GM23338 (cell line): ENCODE measurements at regions not wholly inside any gene's neighbourhood (a gene's known extent, or its start where the extent isn't known, plus 50 kb on each side); places are given as distances from the start of the nearest gene placed in this dataset.

Experiments used
- ATAC-seq: fragments of 200-7000 bp; cut with Tn5 transposase; 3 replicates; pipeline ENCODE4 v1.9.1; 2020
- DNase-seq: peaks from one replicate; pipeline ENCODE4 v3.0.0-alpha.2; 2015; ENCODE audit warnings: low spot score
- H2AFZ ChIP-seq: fragments of 200-600 bp; sonication (generic); 2 replicates; pipeline ENCODE4 v1.8.0; 2016; ENCODE audit warnings: antibody characterized with exemption, mild to moderate bottlenecking, moderate library complexity
- H3F3A ChIP-seq: fragments of 200-600 bp; sonication (generic); replicated peaks from 2 replicates; pipeline ENCODE4 v1.8.0; 2017; ENCODE audit warnings: antibody characterized with exemption, mixed run types, low read depth
- H3K27ac ChIP-seq: fragments of 200-600 bp; sonication (generic); 2 replicates; pipeline ENCODE4 v1.6.1; 2016; ENCODE audit warnings: low read depth
- H3K27me3 ChIP-seq: fragments of 200-600 bp; sonication (generic); 2 replicates; pipeline ENCODE4 v1.8.0; 2016; ENCODE audit warnings: mild to moderate bottlenecking, mixed run types, moderate library complexity; ENCODE audit not compliant: insufficient read depth
- H3K36me3 ChIP-seq: fragments of 200-600 bp; sonication (generic); 2 replicates; pipeline ENCODE4 v1.8.0; 2016; ENCODE audit warnings: mild to moderate bottlenecking; ENCODE audit not compliant: insufficient read depth
- H3K4me1 ChIP-seq: fragments of 200-600 bp; sonication (generic); 2 replicates; pipeline ENCODE4 v1.8.0; 2016; ENCODE audit warnings: mild to moderate bottlenecking, moderate library complexity; ENCODE audit not compliant: insufficient read depth
- H3K4me2 ChIP-seq: fragments of 200-600 bp; sonication (generic); 2 replicates; pipeline ENCODE4 v1.7.1; 2017; ENCODE audit warnings: mixed run types
- H3K4me3 ChIP-seq: fragments of 200-600 bp; sonication (generic); 2 replicates; pipeline ENCODE4 v1.6.1; 2016; ENCODE audit warnings: mixed run types
- H3K79me2 ChIP-seq: fragments of 200-600 bp; sonication (generic); replicated peaks from 2 replicates; pipeline ENCODE4 v1.8.0; 2017; ENCODE audit warnings: mild to moderate bottlenecking; ENCODE audit not compliant: insufficient read depth
- H3K9me2 ChIP-seq: fragments of 200-600 bp; sonication (generic); 2 replicates; pipeline ENCODE4 v1.8.0; 2017; ENCODE audit not compliant: insufficient read depth
- H4K20me1 ChIP-seq: fragments of 200-600 bp; sonication (generic); replicated peaks from 2 replicates; pipeline ENCODE4 v1.8.0; 2017; ENCODE audit warnings: mild to moderate bottlenecking; ENCODE audit not compliant: insufficient read depth
- H3K27ac Mint-ChIP-seq: 2 replicates; pipeline ENCODE4 v1.8.0; 2020; ENCODE audit warnings: inconsistent platforms, mild to moderate bottlenecking, moderate library complexity, mixed read lengths
- H3K27me3 Mint-ChIP-seq: 3 replicates; pipeline ENCODE4 v1.8.0; 2022; ENCODE audit warnings: low read depth, mild to moderate bottlenecking, moderate library complexity, mixed read lengths, inconsistent platforms; ENCODE audit not compliant: insufficient read depth, poor library complexity
- H3K36me3 Mint-ChIP-seq: 3 replicates; pipeline ENCODE4 v1.8.0; 2021; ENCODE audit warnings: low read depth, mild to moderate bottlenecking, inconsistent platforms, moderate library complexity, mixed read lengths
- H3K4me1 Mint-ChIP-seq: 3 replicates; pipeline ENCODE4 v1.8.0; 2020; ENCODE audit warnings: mild to moderate bottlenecking, inconsistent platforms, mixed read lengths
- H3K4me3 Mint-ChIP-seq: 3 replicates; pipeline ENCODE4 v1.8.0; 2021; ENCODE audit warnings: moderate library complexity, mild to moderate bottlenecking, inconsistent platforms, mixed read lengths
- H3K9me3 Mint-ChIP-seq: 3 replicates; pipeline ENCODE4 v1.8.0; 2020; ENCODE audit warnings: moderate library complexity, mild to moderate bottlenecking, inconsistent platforms, mixed read lengths
- CREB1 ChIP-seq: fragments of 250-450 bp; sonication (Bioruptor Pico); IDR thresholded peaks from 2 replicates; pipeline ENCODE4 v1.5.0; 2020; ENCODE audit warnings: low read depth, mild to moderate bottlenecking, moderate library complexity
- CTCF ChIP-seq, 2 experiments: fragments of 200-600 bp in 1 of 2; sonication (generic) in 1 of 2; conservative IDR thresholded peaks; 2 replicates each; pipeline versions ENCODE4 v1.5.1 to v1.6.1; 2016 to 2017; ENCODE audit warnings: antibody characterized with exemption in 2 of 2, low read depth in 2 of 2, mild to moderate bottlenecking in 2 of 2, moderate library complexity in 1 of 2
- EZH2 ChIP-seq: fragments of 200-600 bp; sonication (generic); IDR thresholded peaks from one replicate; pipeline ENCODE4 v1.8.0; 2017; ENCODE audit warnings: antibody characterized with exemption, mild to moderate bottlenecking, low read depth; ENCODE audit not compliant: unreplicated experiment
- EZH2phosphoT487 ChIP-seq: fragments of 200-600 bp; sonication (generic); IDR thresholded peaks from one replicate; pipeline ENCODE4 v1.8.1; 2018; ENCODE audit warnings: antibody characterized with exemption; ENCODE audit not compliant: unreplicated experiment
- JUNB ChIP-seq: IDR thresholded peaks from one replicate; pipeline ENCODE4 v1.6.1; 2016; ENCODE audit warnings: antibody characterized with exemption; ENCODE audit not compliant: unreplicated experiment
- NANOG ChIP-seq: IDR thresholded peaks from 2 replicates; pipeline ENCODE4 v1.6.1; 2016; ENCODE audit warnings: antibody characterized with exemption, borderline replicate concordance
- POLR2AphosphoS5 ChIP-seq: IDR thresholded peaks from 2 replicates; pipeline ENCODE4 v1.6.1; 2016; ENCODE audit warnings: antibody characterized with exemption, low read depth
- STAT1 ChIP-seq: IDR thresholded peaks from one replicate; pipeline ENCODE4 v1.6.1; 2016; ENCODE audit warnings: antibody characterized with exemption; ENCODE audit not compliant: unreplicated experiment
- ZNF114 ChIP-seq: fragments of 250-450 bp; sonication (Bioruptor Pico); IDR thresholded peaks from 2 replicates; pipeline ENCODE4 v1.5.0; 2020; ENCODE audit warnings: mild to moderate bottlenecking, moderate library complexity
- ZNF331 ChIP-seq: fragments of 250-450 bp; sonication (Bioruptor Pico); IDR thresholded peaks from 2 replicates; pipeline ENCODE4 v1.5.0; 2020; ENCODE audit warnings: low read depth, mild to moderate bottlenecking, moderate library complexity
- TF ChIP-seq, protein P1 (sequence below): IDR thresholded peaks from one replicate; pipeline ENCODE4 v1.6.1; 2018; ENCODE audit warnings: antibody characterized with exemption; ENCODE audit not compliant: unreplicated experiment
- TF ChIP-seq, protein P2 (sequence below): IDR thresholded peaks from 2 replicates; pipeline ENCODE4 v1.6.1; 2016; ENCODE audit warnings: antibody characterized with exemption
- TF ChIP-seq, protein P3 (sequence below): fragments of 250-450 bp; sonication (Bioruptor Pico); IDR thresholded peaks from 2 replicates; pipeline ENCODE4 v1.5.0; 2020; ENCODE audit warnings: mild to moderate bottlenecking, moderate library complexity

GRCh38 chr10:36187380-36188079 lies 545.4 kb upstream of the FZD8 start:
- Histone ChIP-seq H4K20me1 (no peaks in the 10 kb centered on the region), H3K27me3 (peaks cover 32% of the 10 kb centered on the region), H3K27ac (no peak overlapping the region), H3K4me2 (peak overlapping the region; percentile 42), H3K9me2 (no peaks in the 10 kb centered on the region), H3K79me2 (no peaks in the 10 kb centered on the region), H3K36me3 (peaks cover 2% of the 10 kb centered on the region; the same call in 1 of the 2 replicates), H3K4me3 (peak overlapping the region; percentile 21; the same call in 1 of the 2 replicates), H3F3A (peaks cover 8% of the 10 kb centered on the region), H3K4me1 (peaks cover 34% of the 10 kb centered on the region), H2AFZ (no peak overlapping the region)
- H3K9me3 Mint-ChIP-seq: peaks cover 25% of the 10 kb centered on the region
- H3K4me1 Mint-ChIP-seq: peaks cover 42% of the 10 kb centered on the region
- H3K36me3 Mint-ChIP-seq: peaks cover 24% of the 10 kb centered on the region
- peak overlapping the region; percentile 8; the same call in 2 of the 3 replicates for H3K4me3 Mint-ChIP-seq
- H3K27ac Mint-ChIP-seq: no peak overlapping the region
- ATAC-seq: peak; percentile 37
- peaks cover 7% of the 10 kb centered on the region for H3K27me3 Mint-ChIP-seq
- no peak for TF ChIP-seq POLR2AphosphoS5
- TF ChIP-seq CTCF (conservative IDR thresholded peaks at IDR 0.05; ENCODE audit: low read depth in 2 of 2): no peak
- no peak for TF ChIP-seq EZH2phosphoT487
- TF ChIP-seq, protein P1, sequence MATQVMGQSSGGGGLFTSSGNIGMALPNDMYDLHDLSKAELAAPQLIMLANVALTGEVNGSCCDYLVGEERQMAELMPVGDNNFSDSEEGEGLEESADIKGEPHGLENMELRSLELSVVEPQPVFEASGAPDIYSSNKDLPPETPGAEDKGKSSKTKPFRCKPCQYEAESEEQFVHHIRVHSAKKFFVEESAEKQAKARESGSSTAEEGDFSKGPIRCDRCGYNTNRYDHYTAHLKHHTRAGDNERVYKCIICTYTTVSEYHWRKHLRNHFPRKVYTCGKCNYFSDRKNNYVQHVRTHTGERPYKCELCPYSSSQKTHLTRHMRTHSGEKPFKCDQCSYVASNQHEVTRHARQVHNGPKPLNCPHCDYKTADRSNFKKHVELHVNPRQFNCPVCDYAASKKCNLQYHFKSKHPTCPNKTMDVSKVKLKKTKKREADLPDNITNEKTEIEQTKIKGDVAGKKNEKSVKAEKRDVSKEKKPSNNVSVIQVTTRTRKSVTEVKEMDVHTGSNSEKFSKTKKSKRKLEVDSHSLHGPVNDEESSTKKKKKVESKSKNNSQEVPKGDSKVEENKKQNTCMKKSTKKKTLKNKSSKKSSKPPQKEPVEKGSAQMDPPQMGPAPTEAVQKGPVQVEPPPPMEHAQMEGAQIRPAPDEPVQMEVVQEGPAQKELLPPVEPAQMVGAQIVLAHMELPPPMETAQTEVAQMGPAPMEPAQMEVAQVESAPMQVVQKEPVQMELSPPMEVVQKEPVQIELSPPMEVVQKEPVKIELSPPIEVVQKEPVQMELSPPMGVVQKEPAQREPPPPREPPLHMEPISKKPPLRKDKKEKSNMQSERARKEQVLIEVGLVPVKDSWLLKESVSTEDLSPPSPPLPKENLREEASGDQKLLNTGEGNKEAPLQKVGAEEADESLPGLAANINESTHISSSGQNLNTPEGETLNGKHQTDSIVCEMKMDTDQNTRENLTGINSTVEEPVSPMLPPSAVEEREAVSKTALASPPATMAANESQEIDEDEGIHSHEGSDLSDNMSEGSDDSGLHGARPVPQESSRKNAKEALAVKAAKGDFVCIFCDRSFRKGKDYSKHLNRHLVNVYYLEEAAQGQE: no peak
- no peak for TF ChIP-seq ZNF331 (CRISPR knock-in tag)
- TF ChIP-seq STAT1: no peak
- TF ChIP-seq ZNF114: no peak
- no peak for TF ChIP-seq CREB1 (CRISPR knock-in tag)
- TF ChIP-seq, protein P2, sequence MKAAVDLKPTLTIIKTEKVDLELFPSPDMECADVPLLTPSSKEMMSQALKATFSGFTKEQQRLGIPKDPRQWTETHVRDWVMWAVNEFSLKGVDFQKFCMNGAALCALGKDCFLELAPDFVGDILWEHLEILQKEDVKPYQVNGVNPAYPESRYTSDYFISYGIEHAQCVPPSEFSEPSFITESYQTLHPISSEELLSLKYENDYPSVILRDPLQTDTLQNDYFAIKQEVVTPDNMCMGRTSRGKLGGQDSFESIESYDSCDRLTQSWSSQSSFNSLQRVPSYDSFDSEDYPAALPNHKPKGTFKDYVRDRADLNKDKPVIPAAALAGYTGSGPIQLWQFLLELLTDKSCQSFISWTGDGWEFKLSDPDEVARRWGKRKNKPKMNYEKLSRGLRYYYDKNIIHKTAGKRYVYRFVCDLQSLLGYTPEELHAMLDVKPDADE: no peak
- TF ChIP-seq EZH2: no peak
- TF ChIP-seq JUNB: no peak
- TF ChIP-seq, protein P3, sequence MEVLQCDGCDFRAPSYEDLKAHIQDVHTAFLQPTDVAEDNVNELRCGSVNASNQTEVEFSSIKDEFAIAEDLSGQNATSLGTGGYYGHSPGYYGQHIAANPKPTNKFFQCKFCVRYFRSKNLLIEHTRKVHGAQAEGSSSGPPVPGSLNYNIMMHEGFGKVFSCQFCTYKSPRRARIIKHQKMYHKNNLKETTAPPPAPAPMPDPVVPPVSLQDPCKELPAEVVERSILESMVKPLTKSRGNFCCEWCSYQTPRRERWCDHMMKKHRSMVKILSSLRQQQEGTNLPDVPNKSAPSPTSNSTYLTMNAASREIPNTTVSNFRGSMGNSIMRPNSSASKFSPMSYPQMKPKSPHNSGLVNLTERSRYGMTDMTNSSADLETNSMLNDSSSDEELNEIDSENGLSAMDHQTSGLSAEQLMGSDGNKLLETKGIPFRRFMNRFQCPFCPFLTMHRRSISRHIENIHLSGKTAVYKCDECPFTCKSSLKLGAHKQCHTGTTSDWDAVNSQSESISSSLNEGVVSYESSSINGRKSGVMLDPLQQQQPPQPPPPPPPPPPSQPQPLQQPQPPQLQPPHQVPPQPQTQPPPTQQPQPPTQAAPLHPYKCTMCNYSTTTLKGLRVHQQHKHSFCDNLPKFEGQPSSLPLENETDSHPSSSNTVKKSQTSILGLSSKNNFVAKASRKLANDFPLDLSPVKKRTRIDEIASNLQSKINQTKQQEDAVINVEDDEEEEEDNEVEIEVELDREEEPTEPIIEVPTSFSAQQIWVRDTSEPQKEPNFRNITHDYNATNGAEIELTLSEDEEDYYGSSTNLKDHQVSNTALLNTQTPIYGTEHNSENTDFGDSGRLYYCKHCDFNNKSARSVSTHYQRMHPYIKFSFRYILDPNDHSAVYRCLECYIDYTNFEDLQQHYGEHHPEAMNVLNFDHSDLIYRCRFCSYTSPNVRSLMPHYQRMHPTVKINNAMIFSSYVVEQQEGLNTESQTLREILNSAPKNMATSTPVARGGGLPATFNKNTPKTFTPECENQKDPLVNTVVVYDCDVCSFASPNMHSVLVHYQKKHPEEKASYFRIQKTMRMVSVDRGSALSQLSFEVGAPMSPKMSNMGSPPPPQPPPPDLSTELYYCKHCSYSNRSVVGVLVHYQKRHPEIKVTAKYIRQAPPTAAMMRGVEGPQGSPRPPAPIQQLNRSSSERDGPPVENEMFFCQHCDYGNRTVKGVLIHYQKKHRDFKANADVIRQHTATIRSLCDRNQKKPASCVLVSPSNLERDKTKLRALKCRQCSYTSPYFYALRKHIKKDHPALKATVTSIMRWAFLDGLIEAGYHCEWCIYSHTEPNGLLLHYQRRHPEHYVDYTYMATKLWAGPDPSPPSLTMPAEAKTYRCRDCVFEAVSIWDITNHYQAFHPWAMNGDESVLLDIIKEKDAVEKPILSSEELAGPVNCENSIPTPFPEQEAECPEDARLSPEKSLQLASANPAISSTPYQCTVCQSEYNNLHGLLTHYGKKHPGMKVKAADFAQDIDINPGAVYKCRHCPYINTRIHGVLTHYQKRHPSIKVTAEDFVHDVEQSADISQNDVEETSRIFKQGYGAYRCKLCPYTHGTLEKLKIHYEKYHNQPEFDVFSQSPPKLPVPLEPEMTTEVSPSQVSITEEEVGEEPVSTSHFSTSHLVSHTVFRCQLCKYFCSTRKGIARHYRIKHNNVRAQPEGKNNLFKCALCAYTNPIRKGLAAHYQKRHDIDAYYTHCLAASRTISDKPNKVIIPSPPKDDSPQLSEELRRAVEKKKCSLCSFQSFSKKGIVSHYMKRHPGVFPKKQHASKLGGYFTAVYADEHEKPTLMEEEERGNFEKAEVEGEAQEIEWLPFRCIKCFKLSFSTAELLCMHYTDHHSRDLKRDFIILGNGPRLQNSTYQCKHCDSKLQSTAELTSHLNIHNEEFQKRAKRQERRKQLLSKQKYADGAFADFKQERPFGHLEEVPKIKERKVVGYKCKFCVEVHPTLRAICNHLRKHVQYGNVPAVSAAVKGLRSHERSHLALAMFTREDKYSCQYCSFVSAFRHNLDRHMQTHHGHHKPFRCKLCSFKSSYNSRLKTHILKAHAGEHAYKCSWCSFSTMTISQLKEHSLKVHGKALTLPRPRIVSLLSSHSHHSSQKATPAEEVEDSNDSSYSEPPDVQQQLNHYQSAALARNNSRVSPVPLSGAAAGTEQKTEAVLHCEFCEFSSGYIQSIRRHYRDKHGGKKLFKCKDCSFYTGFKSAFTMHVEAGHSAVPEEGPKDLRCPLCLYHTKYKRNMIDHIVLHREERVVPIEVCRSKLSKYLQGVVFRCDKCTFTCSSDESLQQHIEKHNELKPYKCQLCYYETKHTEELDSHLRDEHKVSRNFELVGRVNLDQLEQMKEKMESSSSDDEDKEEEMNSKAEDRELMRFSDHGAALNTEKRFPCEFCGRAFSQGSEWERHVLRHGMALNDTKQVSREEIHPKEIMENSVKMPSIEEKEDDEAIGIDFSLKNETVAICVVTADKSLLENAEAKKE (CRISPR knock-in tag): no peak
- TF ChIP-seq NANOG: no peak
- peak; percentile 3 for DNase-seq
